ENCODE measurements at regions not wholly inside any gene's neighbourhood (a gene's known extent, or its start where the extent isn't known, plus 50 kb on each side); places are given as distances from the start of the nearest gene placed in this dataset.

- no peak overlapping the region for H3K27ac ChIP-seq (ENCODE audit: insufficient read depth, low read length)
- H3K9me1 ChIP-seq (ENCODE audit: insufficient read depth, low read length): no peaks in the 10 kb centered on the region
- H3K4me3 ChIP-seq (ENCODE audit: insufficient read depth, low read depth, low read length): no peak overlapping the region
- no peaks in the 10 kb centered on the region for H3K79me1 ChIP-seq (ENCODE audit: low read depth in 1 of 2, low read length in 2 of 2)
- H3K27me3 ChIP-seq (ENCODE audit: control insufficient read depth, insufficient read depth, low read length): no peaks in the 10 kb centered on the region
- H3K18ac ChIP-seq (ENCODE audit: low read depth, low read length): no peak overlapping the region
- BruUV-seq (replicated peaks): no TSS peak
- ChIA-PET POLR2A (ENCODE audit: unreplicated experiment) (no interaction called here), CTCF (no interaction called here)
- no peak for TF ChIP-seq BHLHE40 (IDR thresholded peaks at IDR 0.05; ENCODE audit: low read depth, low read length)
- no peak for TF ChIP-seq USF2 (IDR thresholded peaks at IDR 0.05; ENCODE audit: low read depth, low read length)
- TF ChIP-seq CTCF (conservative IDR thresholded peaks at IDR 0.05; ENCODE audit: low read depth, low read length): no peak
- TF ChIP-seq MAZ (IDR thresholded peaks at IDR 0.05; ENCODE audit: borderline replicate concordance, low read depth, low read length): no peak
- no peak for TF ChIP-seq MXI1 (IDR thresholded peaks at IDR 0.05; ENCODE audit: borderline replicate concordance, low read depth, low read length)
- no peak for TF ChIP-seq CHD1 (IDR thresholded peaks at IDR 0.05; ENCODE audit: low read depth, low read length)
- TF ChIP-seq SMC3 (IDR thresholded peaks at IDR 0.05; ENCODE audit: low read depth, low read length): no peak
- no peak for TF ChIP-seq RFX5 (IDR thresholded peaks at IDR 0.05; ENCODE audit: low read depth, low read length)
- TF ChIP-seq ELK1 (IDR thresholded peaks at IDR 0.05; ENCODE audit: borderline replicate concordance, low read depth, low read length): no peak
- no peak for TF ChIP-seq POLR2A (IDR thresholded peaks at IDR 0.05; ENCODE audit: low read depth, low read length)
- no peak for TF ChIP-seq MAFK (IDR thresholded peaks at IDR 0.05; ENCODE audit: low read depth, low read length)
- no peak for TF ChIP-seq NFE2L2 (IDR thresholded peaks at IDR 0.05; ENCODE audit: low read depth, low read length)
- no peak for TF ChIP-seq RAD21 (IDR thresholded peaks at IDR 0.05; ENCODE audit: low read length)
- no peak for TF ChIP-seq FOS (IDR thresholded peaks at IDR 0.05; ENCODE audit: low read depth, low read length)
- intact Hi-C loops (cut with micrococcal nuclease): no loop called here
- no peaks in the 10 kb centered on the region for H4K20me1 ChIP-seq (ENCODE audit: insufficient read depth, low read length)
- no peak overlapping the region for H4K5ac ChIP-seq (ENCODE audit: low read depth, low read length)
- H2BK5ac ChIP-seq (ENCODE audit: low read depth, low read length, poor library complexity, severe bottlenecking): no peak overlapping the region
- no peaks in the 10 kb centered on the region for H3K36me3 ChIP-seq (ENCODE audit: control insufficient read depth, insufficient read depth, low read length)
- no peak overlapping the region for H3K9ac ChIP-seq (ENCODE audit: low read depth, low read length)
- H3K4ac ChIP-seq (ENCODE audit: low read depth, low read length): no peak overlapping the region
- no CpG with 5 or more reads among the region's 1 CpG for WGBS, 2 experiments (ENCODE audit: extremely low coverage in 2 of 2, insufficient read length in 1 of 2)
- H3K9me3 ChIP-seq (ENCODE audit: control insufficient read depth, insufficient read depth, low read length): peaks cover 3% of the 10 kb centered on the region
- H2BK15ac ChIP-seq (ENCODE audit: low read depth, low read length): no peak overlapping the region
- H2BK120ac ChIP-seq (ENCODE audit: low read depth, low read length): no peak overlapping the region
- H4K8ac ChIP-seq (ENCODE audit: low read depth in 2 of 2, low read length in 2 of 2): no peak overlapping the region
- H3K14ac ChIP-seq (replicated peaks; ENCODE audit: low read depth, low read length): no peak overlapping the region
- ATAC-seq (ENCODE audit: low read depth) (no peak), DNase-seq (no peak)
- no peak overlapping the region for H4K91ac ChIP-seq (ENCODE audit: insufficient read depth, low read depth, low read length)
- no peak overlapping the region for H3K23ac ChIP-seq (ENCODE audit: low read depth, low read length)
- H3K4me2 ChIP-seq (ENCODE audit: low read depth, low read length): no peak overlapping the region
- H3K56ac ChIP-seq (ENCODE audit: extremely low read depth, insufficient read depth, low read length): no peak overlapping the region
- dilution Hi-C loops (cut with HindIII; ENCODE audit: low sequenced_read_pairs, unreplicated experiment): no loop called here
- no peak overlapping the region for H2AK5ac ChIP-seq (ENCODE audit: low read depth, low read length)
- H2BK20ac ChIP-seq (ENCODE audit: low read depth, low read length): no peak overlapping the region
- no peak overlapping the region for H2AFZ ChIP-seq (replicated peaks; ENCODE audit: low read length, poor library complexity)
- in situ Hi-C loops (cut with MboI; ENCODE audit: low sequenced_read_pairs): no loop called here
- H2AK9ac ChIP-seq (replicated peaks; ENCODE audit: low read depth, low read length, poor library complexity): no peak overlapping the region
- H3K4me1 ChIP-seq (ENCODE audit: control insufficient read depth, insufficient read depth, low read length): no peaks in the 10 kb centered on the region
Observed at GRCh38 chr13:87907202-87907601, 236.0 kb downstream of the SLITRK5 start.

All from IMR-90 (cell line).